ENCODE measurements at regions not wholly inside any gene's neighbourhood (a gene's known extent, or its start where the extent isn't known, plus 50 kb on each side); places are given as distances from the start of the nearest gene placed in this dataset.

DNA sequence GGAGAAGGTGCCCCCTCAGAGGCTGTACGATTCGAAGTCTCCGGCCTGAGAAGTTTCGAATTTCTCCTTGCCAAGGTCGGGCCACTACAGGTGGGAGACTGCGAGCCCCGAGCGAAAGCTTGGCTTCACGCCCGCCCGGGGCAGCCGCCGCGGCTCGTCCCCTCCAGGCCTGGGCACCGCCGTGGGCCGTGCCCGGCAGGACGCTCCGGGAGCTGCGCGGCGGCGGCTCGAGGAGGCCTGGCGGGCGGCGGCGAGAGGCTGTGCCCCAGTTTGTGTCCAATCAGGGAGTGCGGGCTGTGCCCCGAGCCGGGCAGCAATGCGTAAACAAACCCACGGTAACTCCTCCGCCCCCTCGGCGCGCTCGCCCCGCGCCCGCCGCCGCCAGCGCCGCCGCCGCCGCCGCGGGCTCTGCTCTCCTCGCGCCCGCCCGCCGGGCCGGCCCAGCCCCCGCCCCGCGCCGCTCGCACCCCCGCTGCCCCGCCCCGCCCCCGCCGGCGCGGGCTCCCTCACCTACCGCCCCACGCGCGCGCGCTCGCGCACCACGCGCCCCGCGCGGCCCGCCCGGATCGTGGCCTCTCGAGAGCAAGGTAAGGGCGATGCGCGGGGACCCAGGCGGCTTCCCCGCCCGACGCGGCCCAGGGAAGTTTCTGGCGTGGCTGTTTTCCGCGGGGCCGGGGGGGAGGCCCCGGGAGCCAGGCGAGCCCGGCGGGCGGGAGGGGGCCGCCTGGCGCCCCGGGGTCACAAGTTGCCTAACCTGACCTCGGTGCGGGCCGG lies 57.8 kb upstream of the PCGF5 start:
- TF ChIP-seq, protein P1, sequence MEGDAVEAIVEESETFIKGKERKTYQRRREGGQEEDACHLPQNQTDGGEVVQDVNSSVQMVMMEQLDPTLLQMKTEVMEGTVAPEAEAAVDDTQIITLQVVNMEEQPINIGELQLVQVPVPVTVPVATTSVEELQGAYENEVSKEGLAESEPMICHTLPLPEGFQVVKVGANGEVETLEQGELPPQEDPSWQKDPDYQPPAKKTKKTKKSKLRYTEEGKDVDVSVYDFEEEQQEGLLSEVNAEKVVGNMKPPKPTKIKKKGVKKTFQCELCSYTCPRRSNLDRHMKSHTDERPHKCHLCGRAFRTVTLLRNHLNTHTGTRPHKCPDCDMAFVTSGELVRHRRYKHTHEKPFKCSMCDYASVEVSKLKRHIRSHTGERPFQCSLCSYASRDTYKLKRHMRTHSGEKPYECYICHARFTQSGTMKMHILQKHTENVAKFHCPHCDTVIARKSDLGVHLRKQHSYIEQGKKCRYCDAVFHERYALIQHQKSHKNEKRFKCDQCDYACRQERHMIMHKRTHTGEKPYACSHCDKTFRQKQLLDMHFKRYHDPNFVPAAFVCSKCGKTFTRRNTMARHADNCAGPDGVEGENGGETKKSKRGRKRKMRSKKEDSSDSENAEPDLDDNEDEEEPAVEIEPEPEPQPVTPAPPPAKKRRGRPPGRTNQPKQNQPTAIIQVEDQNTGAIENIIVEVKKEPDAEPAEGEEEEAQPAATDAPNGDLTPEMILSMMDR (IDR thresholded peaks at IDR 0.05): no peak
- no peak for TF ChIP-seq ZFX (IDR thresholded peaks at IDR 0.05; ENCODE audit: borderline replicate concordance)
